GM21526 (cell line): ENCODE measurements at regions not wholly inside any gene's neighbourhood (a gene's known extent, or its start where the extent isn't known, plus 50 kb on each side); places are given as distances from the start of the nearest gene placed in this dataset.

Source experiments
- ATAC-seq: cut with Tn5 transposase; IDR thresholded peaks from one replicate; pipeline ENCODE4 v1.9.1; 2021; ENCODE audit warnings: moderate library complexity; ENCODE audit not compliant: unreplicated experiment, low FRiP score

DNA sequence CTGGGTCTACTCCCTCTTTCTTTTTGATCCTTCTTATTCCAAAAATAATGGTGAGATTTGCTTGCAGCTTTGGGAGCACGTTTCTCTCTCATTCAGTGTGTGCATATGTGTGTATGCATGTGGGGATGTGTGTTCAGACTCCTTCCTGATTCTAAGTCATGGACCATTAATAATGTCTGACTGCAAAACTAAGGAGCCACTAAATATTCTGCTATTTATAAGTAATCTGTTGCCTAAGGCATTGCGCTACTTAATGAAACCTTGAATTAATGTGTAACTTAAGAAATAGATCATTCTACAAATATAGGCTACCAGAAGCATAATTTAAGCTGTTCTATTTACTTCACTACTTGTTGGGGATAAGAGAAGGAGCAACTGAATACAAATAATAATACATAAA is 182.1 kb downstream of the TFCP2L1 start:
- no peak for ATAC-seq

GRCh38 chr2:121103960-121104359 is 181.0 kb downstream of the TFCP2L1 start:
- ATAC-seq: no peak

DNA sequence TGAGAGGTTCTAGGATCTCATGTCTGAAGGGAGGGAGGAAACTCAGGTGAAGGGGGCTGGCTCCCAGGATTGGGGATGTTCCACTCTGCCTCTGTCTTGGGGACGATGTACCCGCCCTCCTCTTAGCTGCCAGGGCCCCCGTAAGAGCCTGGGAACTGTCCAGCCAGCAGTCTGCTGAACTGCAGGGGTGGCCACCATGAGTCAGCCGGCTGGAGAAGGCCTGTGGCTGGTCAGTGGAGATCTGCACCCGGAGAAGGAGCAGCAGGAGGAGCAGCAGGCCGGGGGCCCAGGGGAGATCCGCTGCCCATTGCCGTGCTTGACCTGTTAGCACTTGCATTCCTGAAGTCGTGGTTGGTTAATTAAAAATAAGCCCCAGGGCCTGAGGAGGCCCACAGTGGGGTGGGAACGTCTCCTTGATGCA is 180.3 kb downstream of the TFCP2L1 start:
- no peak for ATAC-seq

GRCh38 chr2:121110924-121111323 is 174.1 kb downstream of the TFCP2L1 start:
- no peak for ATAC-seq

- no peak for ATAC-seq
Measured at GRCh38 chr2:121118951-121119350, 166.1 kb downstream of the TFCP2L1 start.

- ATAC-seq: no peak
Measured at GRCh38 chr2:121120411-121120810, 164.6 kb downstream of the TFCP2L1 start.

DNA sequence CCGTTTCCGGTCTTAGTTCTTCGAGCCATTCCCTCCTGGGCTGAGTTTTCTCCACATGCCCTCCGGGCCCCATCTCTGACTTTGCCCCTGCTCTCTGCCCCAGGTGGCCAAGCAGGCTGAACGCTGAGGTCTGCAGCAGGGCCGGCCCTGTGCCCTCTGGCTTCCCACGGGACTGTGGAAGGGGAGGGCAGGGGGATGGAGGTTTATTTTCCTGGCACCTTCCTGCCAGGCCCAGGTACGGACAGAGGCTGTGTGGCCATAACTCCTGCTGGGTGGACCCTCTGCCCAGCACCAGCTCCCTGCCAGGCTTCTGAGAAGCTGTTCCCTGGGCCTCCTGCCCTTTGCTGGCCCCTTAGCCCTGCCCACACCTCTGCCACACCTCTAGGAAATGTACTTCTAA is 164.0 kb downstream of the TFCP2L1 start:
- no peak for ATAC-seq

DNA sequence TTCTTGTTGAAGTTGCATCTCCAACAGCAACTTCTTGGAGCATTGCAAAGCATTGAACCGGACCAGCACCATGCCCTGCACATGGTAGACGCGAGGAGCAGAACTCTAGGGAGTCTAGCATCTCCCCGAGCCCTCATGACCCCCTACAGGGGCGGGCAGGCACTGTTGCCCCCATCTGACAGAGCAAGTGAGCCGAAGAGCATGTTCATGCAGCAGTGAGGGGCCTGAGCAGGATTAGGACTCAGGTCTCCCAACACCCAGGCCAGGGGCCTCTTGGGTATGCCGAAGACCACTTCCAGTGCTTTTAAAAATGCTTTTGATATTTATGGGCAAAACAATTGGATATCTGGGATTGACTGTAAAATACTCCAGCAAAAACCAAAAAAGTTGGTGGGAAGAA is 163.3 kb downstream of the TFCP2L1 start:
- no peak for ATAC-seq

GRCh38 chr2:121123268-121123667 is 161.7 kb downstream of the TFCP2L1 start:
- no peak for ATAC-seq

GRCh38 chr2:121124330-121124729 is 160.7 kb downstream of the TFCP2L1 start:
- no peak for ATAC-seq

- ATAC-seq: no peak
Measured at GRCh38 chr2:121125350-121125749, 159.7 kb downstream of the TFCP2L1 start.

DNA sequence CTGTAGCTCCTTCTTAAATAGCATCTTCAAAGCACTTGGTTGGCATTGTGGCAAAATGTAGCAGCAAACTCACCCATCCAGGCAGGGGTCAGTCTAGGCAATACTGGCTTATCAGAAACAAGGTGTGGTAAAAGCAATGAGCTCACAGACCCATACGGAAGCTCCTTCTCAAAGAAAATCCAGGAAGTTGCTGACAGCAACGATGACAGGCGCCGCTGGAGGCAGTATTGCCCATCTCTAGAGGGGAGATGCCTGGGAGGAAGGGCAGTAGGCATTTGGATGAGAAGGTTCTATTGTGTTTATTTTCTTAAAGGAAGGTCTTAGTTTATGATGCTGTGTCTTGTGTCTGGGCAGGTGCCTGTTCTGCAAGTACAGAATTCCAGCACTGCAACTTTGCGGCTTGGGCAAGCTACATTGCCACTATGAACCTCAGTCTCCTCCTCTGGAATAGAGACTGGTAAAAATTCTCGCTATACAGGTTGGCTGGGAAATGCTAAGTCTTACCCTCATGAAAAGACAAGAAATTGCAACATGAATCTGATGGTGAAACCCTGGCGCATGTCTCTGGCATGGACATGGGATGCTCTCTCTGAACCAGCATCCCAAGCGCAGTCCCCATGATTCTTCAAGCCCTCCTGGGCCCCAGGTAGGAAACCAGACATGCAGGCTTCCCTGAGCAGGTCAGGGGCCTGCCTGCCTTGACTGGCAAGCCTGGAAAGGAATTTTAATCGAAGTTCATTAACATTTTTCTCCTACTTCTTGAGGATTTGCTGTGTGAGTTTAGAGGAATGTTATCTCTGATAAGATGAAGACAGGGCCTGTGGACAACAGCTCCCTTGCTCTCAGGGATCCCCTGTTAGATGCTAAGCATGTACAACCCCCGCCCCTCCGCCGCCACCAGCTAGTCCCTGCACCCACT is 156.0 kb downstream of the TFCP2L1 start:
- ATAC-seq: no peak

DNA sequence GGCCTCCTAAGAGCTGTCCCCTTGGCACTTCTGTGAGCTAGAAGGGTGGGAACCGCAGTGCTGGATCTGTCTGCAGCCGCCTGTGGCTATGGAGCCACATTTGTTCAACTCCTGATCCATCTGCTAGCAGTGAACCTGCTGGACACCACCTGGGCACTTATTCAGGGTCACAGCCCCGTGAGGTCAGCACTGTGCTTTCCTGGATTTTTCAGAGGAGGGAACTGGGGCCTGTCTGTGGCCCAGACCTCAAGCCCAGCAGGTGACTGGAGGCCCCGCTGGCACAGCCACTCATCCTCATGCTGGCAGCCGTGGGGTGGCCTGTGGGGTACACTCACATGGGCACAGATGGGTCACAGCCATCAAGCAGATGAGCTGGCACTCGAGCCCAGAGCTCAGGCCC is 155.3 kb downstream of the TFCP2L1 start:
- no peak for ATAC-seq

DNA sequence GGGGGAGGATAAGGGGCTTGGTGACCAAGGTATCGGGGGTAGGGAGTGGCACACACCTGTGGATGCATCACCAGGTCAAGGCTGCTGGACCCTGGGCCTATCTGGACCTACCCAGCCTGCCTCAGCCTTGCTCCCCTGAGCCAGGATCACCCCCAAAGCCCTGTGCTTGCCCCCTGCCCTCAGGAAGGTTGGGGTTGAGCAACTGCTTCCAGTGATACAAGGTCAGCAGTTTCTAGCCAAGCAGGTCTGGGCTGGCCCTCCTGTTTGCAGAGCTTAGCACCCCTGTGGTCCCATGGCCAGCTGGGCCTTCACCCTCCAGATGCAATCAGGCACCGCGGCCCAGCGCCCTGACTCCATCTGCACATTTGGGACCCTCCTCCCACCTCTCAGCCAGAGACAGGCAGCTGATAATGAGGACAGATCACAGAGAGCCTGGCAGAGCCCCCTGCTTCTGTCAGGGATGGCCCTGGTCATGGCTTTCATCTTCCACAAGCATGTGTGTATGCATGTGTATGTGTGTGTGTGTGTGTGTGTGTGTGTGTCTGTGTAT is 154.6 kb downstream of the TFCP2L1 start:
- no peak for ATAC-seq

GRCh38 chr2:121131375-121131774 is 153.6 kb downstream of the TFCP2L1 start:
- no peak for ATAC-seq

- no peak for ATAC-seq
Measured at GRCh38 chr2:121132054-121132761, 152.8 kb downstream of the TFCP2L1 start.

DNA sequence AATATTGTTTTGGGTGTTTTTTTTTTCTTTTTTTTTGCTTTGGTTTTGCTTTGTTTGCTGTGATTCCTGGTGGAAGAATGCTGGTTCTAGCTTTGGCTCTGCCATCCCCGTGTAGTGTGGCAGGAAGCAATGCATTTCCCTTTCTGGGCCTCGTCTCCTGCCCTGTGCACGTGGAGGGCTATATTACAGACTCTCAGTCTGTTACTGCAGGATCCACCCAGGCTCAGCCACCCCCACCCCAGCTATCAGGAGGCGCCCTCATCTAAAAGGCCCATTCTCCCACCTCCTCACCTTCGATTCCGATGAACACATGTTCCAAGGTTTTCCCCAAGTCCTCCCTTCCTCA is 152.3 kb downstream of the TFCP2L1 start:
- no peak for ATAC-seq

DNA sequence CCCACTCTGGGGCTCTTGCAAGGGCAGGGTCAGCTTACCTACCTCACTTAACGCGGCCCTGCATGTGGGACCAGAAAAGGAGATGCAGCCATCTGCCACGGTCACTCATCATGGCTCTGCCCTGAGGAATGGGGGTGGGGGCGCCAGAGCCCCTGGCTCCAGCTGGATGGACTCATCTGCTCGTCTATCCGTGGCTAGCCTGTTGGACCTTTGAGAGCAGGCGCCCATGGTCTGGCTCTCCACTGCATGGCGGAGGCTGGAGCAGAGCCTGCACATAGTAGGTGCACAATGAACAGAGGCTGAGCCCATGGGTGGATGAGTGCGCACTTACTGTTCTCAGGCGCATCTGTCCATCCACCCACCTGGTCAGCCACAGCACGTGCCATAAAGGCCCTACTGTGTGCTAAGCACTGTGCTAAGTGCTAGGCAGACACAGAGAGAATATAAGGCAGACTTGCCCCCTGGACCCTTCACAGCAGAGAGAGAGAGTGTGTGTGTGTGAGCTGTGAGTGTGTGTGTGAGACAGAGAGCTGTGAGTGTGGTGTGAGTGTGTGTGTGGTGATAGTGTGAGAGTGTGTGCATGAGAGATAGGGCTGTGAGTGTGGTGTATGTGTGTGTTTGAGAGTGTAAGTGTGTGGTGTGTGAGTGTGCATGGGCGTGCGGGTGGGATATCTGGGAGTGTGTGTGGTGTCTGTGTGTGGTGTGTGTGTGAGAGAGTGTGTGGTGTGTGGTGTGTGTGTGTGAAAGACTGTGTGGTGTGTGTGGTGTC is 151.3 kb downstream of the TFCP2L1 start:
- ATAC-seq: no peak

DNA sequence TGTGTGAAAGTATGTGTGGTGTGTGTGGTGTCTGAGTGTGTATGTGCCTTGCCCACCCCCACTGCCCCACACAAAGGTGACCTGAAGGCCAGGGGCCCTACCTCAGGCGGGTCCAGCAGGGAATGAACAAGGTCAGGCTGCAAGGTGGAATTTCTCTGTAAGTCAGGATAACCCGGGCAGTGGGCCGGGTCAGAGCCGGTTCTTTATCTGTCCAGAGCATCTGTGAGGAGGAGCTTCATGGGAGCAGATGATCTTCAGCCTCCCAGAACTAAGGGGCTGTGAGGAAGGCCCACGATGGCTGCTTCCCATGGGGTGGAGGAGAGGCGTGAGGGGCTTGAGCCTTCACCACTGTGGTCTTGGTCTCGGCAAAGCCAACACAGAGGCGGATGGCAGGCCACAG is 150.3 kb downstream of the TFCP2L1 start:
- ATAC-seq: no peak

DNA sequence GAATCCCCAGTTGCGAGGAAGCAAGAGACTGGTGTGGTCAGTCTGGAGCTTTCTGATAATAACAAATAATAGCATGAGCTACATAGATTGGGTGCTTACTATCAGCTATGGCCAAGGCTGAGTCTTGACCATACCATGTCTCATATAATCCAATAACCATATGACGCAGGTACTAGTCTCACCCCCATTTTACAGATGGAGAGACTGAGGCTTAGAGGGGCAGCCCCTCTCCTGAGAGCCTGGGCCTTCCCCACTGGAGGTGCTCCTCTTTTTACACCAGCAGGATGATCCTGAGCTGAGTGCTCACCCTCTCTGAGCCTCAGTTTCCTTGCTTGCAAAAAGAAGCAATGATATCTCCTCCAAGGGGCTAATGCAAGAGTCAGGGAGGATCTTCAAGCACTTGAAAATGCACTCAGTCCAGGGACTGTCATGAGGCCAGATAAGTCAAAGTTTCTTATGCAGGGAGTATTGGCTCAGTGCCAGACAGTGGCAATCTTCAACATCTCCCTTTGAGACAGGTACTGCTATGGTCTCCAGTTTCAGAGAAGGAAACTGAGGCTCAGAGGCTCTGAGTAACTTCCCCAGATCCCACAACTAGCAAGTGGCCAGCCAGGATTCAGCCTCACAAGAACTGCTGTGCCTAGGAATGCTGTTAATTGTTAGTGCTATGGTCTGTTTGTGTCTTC is 149.7 kb downstream of the TFCP2L1 start:
- ATAC-seq: no peak
